ENCODE measurements at regions not wholly inside any gene's neighbourhood (a gene's known extent, or its start where the extent isn't known, plus 50 kb on each side); places are given as distances from the start of the nearest gene placed in this dataset.

DNA sequence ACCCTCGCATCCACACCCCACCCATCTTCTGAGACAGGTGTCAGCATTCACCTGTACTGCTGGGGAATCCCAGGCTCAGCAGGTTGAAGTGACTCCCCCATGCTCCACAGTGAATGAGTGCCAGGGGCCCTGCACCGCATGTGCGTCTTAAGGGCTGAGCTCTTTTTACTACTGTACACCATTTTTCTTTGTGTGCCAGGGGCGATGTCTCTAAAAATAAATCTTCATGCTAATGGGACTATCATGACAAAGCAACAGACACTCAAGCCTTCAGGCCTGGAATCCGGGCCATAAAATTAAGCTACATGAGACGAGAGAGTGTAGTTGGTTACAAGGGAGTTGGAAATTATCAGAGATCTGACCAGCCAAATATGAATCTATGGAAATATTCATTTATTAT is 294.8 kb downstream of the LPIN1 start:
- TF ChIP-seq, protein P1, sequence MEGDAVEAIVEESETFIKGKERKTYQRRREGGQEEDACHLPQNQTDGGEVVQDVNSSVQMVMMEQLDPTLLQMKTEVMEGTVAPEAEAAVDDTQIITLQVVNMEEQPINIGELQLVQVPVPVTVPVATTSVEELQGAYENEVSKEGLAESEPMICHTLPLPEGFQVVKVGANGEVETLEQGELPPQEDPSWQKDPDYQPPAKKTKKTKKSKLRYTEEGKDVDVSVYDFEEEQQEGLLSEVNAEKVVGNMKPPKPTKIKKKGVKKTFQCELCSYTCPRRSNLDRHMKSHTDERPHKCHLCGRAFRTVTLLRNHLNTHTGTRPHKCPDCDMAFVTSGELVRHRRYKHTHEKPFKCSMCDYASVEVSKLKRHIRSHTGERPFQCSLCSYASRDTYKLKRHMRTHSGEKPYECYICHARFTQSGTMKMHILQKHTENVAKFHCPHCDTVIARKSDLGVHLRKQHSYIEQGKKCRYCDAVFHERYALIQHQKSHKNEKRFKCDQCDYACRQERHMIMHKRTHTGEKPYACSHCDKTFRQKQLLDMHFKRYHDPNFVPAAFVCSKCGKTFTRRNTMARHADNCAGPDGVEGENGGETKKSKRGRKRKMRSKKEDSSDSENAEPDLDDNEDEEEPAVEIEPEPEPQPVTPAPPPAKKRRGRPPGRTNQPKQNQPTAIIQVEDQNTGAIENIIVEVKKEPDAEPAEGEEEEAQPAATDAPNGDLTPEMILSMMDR (conservative IDR thresholded peaks at IDR 0.05; ENCODE audit: low read length), result no peak
- TF ChIP-seq EZH2phosphoT487 (IDR thresholded peaks at IDR 0.05; ENCODE audit: borderline replicate concordance, low read depth, low read length), result no peak
